ENCODE measurements at regions not wholly inside any gene's neighbourhood (a gene's known extent, or its start where the extent isn't known, plus 50 kb on each side); places are given as distances from the start of the nearest gene placed in this dataset.

DNA sequence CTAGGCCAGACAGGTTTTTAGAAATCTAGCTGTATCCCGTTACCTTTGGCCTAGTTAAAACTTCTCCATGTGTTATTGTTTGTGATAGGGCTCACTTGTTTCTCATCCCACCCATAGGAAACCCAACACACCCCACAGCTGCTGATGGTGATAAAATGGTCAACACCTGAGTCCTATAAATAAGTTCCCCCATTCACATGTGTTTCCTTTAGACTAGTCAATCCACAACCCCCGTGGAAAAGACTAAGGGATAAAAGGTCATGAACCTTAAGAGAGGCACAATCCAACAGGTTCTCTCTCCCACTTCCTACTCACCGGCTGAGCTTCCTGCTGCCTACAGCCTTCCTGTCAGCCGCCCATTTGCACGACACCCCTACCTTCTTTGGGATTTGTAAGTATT, 768.4 kb downstream of the JRKL start:
- ATAC-seq = no peak
- intact Hi-C loops (cut with DNase I) = no loop called here
- DNase-seq = no peak

DNA sequence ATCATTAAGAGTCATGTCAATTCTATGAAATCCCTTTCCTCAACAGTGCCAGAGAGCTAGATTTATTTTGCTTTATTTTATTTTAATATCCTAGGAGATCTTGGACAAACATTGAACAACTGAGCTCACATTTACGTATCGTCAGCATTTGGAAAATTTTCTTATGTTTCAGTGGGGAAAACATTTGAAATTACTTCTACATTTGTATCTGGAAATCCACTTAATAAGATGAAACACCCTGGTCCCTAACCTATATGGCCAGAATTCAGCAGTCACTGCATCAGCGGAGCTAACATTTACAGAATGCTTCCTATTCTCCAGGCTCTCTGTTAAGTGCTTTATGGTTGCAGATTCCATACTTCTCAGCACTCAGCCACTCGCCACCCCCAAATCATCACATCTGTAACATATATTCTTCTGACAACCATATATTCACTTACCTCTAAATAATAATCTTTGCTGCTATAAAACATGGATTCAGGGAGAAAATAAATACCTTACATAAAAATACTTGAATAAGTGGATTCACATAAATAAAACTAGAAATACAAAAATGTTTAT, 773.9 kb downstream of the JRKL start:
- no peaks in the 10 kb centered on the region for H3K27me3 ChIP-seq
- H3K4me1 ChIP-seq = no peaks in the 10 kb centered on the region
- no peak overlapping the region for H3K4me3 ChIP-seq
- ATAC-seq (no peak), DNase-seq (no peak)
- intact Hi-C loops (cut with DNase I) = no loop called here
- no peak overlapping the region for H3K27ac ChIP-seq
- no peaks in the 10 kb centered on the region for H3K9me3 ChIP-seq
- TF ChIP-seq, protein P1, sequence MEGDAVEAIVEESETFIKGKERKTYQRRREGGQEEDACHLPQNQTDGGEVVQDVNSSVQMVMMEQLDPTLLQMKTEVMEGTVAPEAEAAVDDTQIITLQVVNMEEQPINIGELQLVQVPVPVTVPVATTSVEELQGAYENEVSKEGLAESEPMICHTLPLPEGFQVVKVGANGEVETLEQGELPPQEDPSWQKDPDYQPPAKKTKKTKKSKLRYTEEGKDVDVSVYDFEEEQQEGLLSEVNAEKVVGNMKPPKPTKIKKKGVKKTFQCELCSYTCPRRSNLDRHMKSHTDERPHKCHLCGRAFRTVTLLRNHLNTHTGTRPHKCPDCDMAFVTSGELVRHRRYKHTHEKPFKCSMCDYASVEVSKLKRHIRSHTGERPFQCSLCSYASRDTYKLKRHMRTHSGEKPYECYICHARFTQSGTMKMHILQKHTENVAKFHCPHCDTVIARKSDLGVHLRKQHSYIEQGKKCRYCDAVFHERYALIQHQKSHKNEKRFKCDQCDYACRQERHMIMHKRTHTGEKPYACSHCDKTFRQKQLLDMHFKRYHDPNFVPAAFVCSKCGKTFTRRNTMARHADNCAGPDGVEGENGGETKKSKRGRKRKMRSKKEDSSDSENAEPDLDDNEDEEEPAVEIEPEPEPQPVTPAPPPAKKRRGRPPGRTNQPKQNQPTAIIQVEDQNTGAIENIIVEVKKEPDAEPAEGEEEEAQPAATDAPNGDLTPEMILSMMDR (IDR thresholded peaks at IDR 0.05) = no peak
- H3K36me3 ChIP-seq = no peaks in the 10 kb centered on the region

More for the DNA sequence above, 768.4 kb downstream of the JRKL start:
- no peaks in the 10 kb centered on the region for H3K36me3 ChIP-seq
- no peak overlapping the region for H3K4me3 ChIP-seq
- no peaks in the 10 kb centered on the region for H3K27me3 ChIP-seq
- no peaks in the 10 kb centered on the region for H3K9me3 ChIP-seq
- TF ChIP-seq, protein P1 (IDR thresholded peaks at IDR 0.05) = no peak
- H3K27ac ChIP-seq = no peak overlapping the region
- H3K4me1 ChIP-seq = no peaks in the 10 kb centered on the region

DNA sequence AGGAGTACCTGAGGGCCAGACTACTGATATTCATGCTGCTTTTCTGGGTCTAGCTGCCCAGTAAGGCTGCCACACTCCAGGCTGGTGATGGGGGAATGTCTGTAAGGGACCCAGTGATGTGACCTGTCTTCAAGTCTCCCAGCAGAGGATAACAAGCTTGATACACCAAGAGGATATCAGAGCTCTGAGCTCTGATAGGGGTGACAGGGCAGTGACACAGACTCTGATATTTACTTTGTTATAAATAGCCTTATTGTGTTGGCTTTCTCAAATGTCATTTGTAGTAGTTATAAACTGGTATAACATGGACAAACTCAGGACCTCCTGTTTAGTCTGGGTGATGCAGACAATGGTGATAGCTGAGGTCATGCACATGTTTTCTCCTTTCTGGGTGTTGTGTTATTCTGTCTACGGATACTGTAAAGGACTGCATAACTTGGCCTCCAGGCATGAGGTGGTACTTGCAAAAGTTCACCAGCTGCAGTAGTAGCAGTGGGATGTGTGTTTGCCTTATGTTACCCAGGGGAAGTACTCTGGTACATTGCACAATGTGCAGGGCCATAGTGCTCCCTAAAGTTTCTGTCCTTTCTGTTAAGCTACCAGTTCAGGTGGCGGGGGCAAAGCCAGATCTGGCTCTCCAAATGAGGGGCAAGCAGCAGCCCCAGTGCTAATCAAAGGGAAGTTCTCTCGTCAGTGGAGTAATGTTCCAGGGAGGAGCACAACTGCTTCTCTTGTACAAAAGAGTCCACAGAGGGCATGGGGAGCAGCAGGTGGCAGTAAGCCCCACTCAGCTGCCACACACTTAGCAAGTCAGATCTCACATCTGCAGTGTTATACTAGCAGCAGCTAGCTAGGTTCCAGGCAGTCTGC, 812.2 kb downstream of the JRKL start:
- ATAC-seq (no peak), DNase-seq (no peak)
- Histone ChIP-seq H3K36me3 (no peaks in the 10 kb centered on the region), H3K4me1 (no peaks in the 10 kb centered on the region), H3K9me3 (no peaks in the 10 kb centered on the region), H3K4me3 (no peak overlapping the region), H3K27me3 (no peaks in the 10 kb centered on the region), H3K27ac (no peak overlapping the region)
- TF ChIP-seq, protein P1 (IDR thresholded peaks at IDR 0.05) = no peak
- intact Hi-C loops (cut with DNase I) = no loop called here

DNA sequence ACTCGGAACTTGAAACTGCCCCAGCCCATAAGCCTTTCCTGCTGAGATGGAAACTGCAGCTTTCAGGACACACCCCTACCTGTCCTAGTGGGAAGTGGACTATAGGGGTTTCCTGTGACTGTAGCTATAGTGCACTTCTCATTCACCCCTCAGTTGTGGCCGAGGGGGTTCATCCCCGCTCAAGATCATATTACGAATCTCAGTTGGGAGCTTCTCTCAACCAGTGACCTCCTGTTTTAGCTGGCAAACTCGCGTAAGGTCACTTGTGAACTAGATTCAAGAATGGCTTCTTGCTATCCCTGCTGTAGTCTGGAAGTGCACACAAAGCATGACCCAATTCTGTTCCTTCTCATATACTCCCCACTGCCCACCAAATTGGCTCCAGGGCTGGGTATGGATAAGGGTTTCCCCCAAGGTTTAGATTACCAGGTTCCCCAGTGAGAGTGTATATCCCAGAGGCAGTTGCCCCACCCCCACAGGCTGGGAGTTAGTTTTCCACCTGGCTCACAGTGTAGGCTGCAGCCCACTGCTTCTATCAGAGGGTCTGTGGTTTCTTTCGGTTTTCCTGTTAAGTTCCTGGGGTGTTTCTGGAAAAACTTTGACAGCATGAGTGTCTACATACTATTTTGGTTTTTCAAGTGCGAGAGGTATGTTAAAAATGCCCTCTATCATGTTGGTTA, 812.9 kb downstream of the JRKL start:
- H3K9me3 ChIP-seq = no peaks in the 10 kb centered on the region
- TF ChIP-seq, protein P1 (IDR thresholded peaks at IDR 0.05) = no peak
- no peaks in the 10 kb centered on the region for H3K4me1 ChIP-seq
- ATAC-seq (peak; percentile 45), DNase-seq (no peak)
- H3K36me3 ChIP-seq = no peaks in the 10 kb centered on the region
- no peak overlapping the region for H3K4me3 ChIP-seq
- no peaks in the 10 kb centered on the region for H3K27me3 ChIP-seq
- intact Hi-C loops (cut with DNase I) = no loop called here
- no peak overlapping the region for H3K27ac ChIP-seq

DNA sequence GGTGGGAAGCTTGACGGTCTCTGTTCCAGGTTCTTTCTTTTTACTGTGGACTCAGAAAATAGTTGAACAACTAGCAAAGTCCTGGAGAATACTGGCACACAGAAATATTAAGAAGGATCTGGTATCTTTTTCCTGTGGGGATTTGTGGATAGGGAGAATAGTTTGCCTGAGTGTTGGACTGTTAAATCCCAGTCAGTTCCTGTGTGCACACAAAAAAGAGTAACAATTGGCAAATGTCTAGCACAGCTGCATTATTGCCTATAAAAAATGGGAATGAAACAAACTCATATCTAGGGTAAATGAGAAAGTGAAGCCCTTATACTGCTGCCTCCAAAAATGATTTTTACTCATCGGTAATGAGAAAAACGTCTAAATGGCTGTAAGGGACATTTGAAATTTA, 828.2 kb downstream of the JRKL start:
- TF ChIP-seq, protein P1 (IDR thresholded peaks at IDR 0.05) = no peak
- no peak overlapping the region for H3K4me3 ChIP-seq
- H3K4me1 ChIP-seq = no peaks in the 10 kb centered on the region
- H3K36me3 ChIP-seq = no peaks in the 10 kb centered on the region
- DNase-seq (no peak), ATAC-seq (no peak)
- H3K27me3 ChIP-seq = no peaks in the 10 kb centered on the region
- intact Hi-C loops (cut with DNase I) = no loop called here
- H3K27ac ChIP-seq = no peak overlapping the region
- no peaks in the 10 kb centered on the region for H3K9me3 ChIP-seq

All from upper lobe of right lung (tissue), 1 donor.